GM19395 (cell line): ENCODE measurements at regions not wholly inside any gene's neighbourhood (a gene's known extent, or its start where the extent isn't known, plus 50 kb on each side); places are given as distances from the start of the nearest gene placed in this dataset.
"Not testable (repeated sequence)": the region's sequence is repeated elsewhere in the genome, so short reads cannot be mapped to it uniquely, and the experiment has no call there.

Source experiments
- ATAC-seq: cut with Tn5 transposase; IDR thresholded peaks from one replicate; pipeline ENCODE4 v1.9.1; 2021; ENCODE audit warnings: mild to moderate bottlenecking, moderate library complexity; ENCODE audit not compliant: unreplicated experiment

DNA sequence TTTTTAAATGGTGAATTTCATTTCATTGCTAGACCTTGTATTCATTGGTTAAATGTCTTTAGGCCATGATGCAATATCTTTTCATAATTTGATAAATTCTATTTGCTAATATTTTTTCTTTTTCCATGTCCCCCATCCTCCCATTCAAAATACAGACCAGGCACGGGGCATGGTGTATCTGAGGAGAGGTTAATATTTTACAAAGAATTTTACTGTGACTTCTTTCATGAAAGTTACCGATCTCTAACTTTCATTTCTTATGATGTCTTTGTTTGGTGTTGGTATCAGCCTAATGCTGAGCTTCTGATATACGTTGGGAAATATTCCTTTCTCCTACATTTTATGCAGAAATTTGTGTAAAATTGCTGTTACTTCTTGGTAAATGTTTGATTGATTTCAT lies 216.7 kb upstream of the IGFBP3 start:
- ATAC-seq = no peak

DNA sequence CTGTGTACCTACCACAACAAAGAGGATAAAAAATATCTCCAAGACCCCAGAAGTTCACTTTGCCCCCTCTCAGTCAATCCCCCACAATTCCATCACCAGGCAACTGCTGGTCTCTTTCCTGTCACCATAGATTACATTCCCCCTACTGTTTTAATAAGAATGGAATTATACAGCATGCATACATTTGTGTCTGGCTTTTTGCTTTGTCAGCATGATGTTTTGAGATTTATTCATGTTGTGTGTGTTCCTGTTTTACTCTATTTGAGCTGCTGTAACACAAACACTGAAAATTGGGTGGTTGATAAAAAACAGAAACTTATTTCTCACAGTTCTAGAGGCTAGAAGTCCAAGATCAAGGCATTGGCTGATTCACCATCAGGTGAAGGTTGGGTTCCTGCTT lies 214.5 kb upstream of the IGFBP3 start:
- no peak for ATAC-seq

DNA sequence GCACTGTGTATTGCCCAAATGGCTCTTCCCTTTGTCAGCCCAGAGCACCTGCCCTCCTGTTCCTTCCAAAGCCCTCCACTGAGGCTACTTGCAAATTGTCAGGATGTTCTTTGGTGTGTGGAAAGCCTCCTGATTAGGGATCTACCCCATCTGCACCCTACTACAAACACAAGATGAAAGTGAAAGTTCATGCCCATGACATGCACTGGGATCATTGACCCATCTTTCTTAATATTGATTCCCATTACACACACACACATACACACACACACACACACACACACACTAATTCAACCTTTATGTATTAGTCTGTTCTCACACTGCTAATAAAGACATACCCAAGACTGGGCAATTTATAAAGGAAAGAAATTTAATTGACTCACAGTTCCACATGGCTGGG lies 213.7 kb upstream of the IGFBP3 start:
- no peak for ATAC-seq

DNA sequence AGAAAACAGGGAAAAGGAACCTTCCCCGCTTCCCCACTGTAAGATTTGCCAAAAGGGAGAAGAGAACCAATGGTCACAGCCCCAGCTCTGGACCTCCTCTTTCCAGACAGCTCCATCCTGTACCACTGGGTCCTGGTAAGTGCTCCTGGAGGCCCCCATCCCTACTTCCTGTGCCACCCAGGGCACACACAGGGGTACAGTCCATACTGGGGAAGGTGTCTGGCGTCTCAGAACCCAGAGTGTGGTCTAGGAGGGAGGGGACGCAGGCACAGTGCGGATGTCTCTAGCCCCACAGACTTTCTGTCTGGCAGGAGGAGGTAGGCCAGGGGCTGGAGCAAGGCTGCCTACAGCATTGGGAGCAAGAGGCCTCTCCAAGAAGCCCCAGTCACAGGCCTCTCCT lies 213.3 kb upstream of the IGFBP3 start:
- ATAC-seq = no peak

DNA sequence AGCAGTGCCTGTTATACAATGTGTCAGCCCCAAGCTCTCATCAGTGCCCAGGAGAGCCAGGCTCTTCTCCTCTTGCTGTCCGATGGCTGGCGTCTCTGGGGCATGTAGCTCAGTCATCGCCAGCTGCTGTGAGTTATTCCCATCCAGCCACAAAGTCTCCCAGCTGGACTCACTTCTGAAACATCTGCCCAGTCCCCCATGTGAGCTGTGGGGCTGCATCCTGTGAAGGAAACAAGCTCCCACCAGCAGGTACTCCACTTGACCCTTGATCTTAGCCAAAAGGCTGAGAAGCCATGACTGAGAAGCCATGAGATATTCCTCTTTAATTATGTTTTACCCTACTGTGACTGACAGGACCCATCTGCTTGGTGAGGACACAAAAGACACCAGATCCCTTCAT lies 212.7 kb upstream of the IGFBP3 start:
- ATAC-seq = no peak

DNA sequence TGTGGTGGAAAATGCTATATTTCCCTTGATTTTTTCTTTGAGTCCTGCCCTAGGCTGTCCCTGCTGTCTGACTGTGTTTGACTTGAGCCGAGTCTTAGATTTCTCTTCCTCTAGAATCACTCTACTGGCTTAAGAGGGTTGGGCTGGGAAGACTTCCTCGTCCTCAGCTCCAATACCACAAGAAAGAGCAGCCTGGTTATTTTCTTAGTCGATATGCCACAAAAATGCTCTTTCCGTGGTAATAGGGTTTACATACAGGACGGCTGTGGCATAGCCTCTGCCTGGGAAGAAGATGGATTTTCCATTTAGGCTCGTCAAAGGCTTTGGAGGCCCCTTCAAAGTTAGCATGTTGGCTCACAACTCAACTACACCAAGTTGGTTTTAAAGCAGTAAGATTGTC lies 212.0 kb upstream of the IGFBP3 start:
- no peak for ATAC-seq

DNA sequence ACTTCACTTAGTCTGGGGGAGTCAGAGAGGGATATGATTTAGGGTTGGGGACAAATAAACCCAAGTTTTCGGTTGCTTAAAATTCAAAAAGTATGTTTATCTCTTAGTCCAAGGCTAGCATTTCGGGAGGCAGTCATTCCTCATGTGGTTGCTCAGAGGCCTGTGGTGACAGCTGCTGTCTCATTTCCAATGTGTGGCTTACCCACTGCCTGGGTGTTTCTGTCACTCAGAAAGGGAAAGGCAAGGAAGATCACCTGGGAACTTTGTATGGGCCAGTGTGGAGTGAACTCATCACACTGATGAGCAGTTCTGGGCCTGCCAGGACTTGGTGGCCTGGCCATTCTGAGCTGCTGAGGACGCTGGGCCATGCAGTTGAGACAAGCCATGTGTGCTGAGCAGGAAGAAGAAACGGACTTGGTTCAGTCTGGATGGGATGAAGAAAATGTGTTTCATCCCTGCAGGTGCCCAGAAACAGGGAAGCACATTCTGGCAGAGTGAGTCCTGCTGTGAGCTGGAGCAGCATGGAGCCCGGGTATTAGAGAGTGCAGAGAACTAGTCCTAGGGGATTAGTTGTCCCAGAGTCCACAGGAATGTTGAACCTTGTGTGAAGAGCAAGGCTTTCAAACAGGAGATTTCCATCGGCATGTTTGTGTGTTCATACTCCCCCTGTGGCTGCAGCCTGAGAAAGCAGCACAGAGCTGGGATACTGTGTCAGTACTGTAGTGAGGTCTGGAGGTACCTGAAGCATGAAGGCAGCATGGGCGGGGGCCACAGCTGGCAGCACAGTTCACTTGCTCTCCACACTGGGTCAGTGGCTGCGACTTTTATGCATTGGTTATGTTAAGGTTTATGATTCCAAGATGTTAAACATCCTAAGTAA lies 211.1 kb upstream of the IGFBP3 start:
- no peak for ATAC-seq

DNA sequence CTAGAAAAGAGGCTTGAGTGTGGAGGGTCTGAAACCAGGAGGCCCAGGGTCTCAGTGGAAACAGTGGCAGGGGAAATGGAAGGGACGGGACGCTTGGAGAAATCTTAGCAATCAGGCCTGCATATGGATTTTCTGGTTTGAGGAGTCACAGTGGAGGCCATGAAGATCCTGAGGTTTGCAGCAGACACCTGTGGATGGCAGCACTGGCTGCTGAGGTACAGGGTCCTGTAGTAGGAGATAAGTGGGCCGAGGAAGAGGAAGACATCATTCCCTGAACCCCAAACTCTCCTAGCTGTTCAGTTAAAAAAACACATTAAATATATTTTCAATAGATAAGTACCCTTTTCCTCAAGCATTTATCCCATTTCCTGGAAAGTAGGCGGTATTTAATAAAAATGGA lies 208.8 kb upstream of the IGFBP3 start:
- no peak for ATAC-seq

DNA sequence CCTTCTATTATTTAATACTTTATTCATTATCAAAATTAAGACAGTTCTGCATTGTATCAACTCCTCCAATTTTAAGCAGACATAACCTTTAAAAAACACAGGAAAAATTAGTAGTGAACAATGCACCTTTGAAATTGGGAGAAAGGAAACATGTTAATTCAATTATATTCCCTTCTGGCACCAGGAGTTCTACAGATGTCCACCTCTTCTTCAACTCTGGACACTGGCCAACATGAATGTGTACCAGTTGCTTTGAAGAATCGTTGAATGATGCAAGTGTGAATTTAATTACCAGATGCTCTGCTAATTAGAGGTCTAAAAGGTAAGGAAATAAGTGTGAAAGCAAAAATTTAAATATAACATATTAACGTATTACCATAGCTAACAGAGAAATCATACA lies 206.7 kb upstream of the IGFBP3 start:
- ATAC-seq = no peak

DNA sequence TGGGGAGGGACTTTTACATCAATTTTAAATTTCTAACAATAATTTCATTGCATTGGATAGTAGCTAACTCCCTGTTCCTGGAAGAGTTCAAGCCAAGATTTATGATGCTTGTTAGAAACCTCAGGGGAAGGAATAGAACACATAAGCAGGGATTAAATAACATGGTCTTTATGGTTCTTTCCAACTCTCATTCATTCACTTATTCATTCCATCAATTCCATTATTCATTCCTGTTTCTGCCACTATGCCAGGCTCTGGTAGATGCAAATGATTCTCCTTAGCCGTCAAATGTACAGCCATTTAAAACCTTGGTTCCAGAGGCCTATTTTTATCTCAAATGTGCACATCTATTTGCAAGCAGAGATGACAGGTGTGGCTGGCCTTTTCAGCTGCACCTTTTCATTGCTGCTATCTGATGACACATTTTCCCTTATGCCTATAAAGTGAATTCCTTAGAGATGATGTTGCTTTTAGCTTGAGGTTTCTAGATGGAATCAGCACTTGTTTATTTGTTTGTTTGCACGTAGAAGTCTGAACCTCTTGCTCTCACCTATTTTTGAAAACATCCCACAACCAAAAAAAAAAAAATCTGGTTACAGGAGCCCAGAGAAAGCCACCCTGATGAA lies 205.7 kb upstream of the IGFBP3 start:
- no peak for ATAC-seq

DNA sequence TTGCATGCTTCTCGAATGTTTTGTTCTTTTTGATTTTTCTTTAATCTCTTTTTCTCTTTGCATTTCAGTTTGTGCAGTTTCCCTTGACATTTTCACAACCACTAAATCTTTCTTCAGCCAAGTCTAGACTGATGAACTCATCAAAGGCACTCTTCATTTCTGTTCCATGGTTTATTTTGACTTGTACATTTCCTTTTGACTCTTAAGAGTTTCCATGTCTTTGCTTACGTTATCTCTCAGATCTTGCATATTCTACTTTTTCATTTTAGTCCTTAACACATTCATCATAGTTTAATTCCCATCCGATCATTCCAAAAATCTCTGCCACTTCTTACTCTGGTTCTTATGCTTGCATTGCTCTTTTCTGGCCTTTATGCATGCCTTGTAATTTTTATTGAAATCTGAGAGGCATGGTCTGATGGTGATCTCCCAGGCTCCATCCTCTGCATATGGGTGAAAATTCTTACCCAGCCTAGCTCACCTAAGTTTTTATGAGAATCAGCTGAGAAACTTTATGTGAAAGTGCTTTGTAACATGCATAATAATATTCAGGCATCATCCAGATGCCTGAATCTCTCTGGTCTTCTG lies 202.8 kb upstream of the IGFBP3 start:
- ATAC-seq = no peak

DNA sequence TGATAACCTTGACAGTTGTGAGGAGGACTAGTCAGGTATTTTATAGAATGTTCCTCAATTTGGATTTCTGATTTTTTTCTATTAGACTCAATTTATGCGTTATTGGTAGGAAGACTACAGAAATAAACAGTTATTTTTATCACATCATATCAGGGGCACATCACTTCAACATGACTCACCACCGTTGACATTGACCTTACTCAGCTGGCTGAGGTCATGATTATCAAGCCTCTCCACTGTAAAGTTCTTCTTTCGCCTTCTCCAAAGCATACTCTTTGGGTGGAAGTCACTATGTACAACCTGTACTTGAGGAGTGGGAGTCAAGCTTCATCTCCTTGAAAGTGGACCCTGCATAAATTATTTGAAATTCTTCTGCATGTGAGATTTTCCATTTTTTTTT lies 194.3 kb upstream of the IGFBP3 start:
- no peak for ATAC-seq

DNA sequence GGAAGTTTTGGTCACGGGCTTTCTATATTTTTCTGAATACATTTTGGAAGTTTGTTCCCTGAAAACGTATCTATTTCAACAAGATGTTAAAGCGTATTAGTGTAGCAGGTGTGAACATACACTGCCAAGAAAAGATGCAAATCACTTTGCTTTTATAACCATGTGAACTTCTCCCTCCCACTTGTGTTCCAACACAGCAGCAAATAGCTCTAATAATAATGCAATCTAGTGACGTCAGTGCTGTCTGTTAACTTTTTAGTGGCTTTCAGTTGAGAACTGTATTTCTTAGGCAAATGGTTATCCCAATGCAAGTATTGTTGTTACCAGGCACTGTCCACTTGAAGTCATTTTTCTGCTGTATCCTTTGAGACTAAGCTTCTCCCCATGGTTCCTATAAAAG lies 188.4 kb upstream of the IGFBP3 start:
- no peak for ATAC-seq

DNA sequence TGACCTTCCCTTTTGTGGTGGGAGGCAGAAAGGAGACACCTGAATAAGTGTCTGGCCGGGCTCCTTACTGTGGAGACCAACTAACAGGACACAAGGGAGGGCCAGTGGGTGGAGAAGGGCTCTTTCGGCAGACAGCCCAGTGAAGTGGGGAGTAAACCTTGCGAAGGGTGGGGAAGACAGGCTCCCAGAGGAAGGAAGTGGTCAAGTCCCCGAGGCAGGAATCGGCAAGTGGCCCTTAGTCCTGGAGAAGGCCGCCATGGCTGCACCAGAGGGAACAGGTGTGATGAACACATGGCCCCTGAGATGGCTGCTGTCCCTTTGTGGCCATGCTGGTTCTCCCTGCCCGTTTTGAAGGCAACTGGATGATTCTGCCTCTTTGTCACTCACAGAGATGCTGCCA lies 187.2 kb upstream of the IGFBP3 start:
- no peak for ATAC-seq

DNA sequence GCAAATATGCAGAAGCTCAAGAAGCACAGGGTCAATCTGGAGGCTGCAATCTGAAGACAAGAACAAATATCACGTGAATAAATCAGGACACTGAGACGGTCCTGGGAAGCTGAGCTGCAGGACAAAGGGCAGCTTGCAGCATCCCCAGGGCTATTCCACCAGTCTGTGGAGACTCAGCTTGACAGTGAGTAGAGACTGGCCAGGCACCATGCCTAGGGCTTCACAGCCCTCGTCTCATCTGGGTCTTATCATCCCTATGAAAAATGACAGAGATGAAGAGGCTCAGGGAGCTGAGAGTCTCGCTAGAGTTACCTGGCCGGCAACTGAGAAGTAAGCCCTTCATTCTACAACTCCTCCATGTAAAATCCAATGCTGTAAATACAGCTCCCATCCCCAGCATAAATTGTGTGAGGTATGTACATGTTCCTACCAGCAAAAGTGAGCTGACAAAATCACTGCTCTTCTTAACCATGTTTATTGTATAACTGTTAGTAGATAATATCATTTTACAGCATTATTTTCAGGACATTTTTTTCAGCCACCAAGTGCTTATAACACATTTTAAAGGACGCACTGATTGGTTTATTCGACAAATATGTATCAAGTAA lies 186.6 kb upstream of the IGFBP3 start:
- ATAC-seq = no peak

DNA sequence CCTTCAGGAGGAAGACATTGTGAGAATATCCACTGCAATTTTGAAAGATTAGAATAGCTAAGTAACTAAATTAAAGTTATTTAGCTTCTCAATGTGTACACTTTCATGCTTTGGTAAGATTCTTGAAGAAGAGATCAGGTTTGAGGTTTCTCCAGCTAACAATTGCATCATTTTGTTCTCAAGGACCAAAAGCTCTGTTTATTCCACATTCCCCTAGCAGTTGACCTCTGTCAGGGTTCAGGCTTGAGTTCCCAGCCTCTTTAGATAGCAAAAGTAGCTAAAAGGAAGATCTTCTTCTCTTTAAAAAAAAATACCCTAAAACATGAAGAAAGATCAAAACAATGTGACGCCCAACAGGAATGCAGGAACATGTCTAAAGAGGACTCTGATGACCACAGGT lies 179.4 kb upstream of the IGFBP3 start:
- no peak for ATAC-seq

DNA sequence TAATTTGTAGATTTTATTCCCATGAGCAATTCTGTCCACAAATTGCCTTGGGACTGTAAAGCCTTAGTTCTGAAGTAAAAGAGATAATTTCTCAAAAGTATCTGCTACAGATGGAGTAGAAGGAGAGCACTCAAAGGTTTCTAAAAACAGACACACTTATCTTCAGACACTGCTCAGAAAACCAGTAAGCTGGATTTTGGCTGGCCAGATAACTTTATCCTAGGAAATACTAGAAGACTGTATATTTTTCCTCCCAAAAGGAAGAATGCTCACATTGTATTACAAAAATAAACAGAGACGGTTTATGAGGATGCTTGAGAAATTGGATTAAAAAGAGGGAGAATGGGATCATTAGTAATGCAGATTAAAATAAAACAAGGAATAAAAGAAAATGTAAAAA lies 178.0 kb upstream of the IGFBP3 start:
- ATAC-seq = no peak

DNA sequence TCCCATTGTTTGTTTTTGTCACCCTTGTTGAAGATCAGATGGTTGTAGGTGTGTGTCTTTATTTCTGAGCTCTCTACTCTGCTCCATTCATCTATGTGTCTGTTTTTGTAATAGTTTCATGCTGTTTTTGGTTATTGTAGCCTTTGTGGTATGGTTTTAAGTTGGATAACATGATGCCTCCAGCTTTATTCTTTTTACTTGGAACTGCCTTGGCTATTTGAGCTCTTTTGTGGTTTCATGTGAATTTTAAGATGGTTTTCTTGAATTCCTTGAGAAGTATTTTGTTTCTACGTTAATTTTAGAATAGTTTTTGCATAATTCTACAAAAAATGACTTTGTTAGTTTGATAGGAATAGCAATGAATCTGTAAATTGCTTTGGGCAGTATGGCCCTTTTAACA lies 170.0 kb upstream of the IGFBP3 start:
- no peak for ATAC-seq

DNA sequence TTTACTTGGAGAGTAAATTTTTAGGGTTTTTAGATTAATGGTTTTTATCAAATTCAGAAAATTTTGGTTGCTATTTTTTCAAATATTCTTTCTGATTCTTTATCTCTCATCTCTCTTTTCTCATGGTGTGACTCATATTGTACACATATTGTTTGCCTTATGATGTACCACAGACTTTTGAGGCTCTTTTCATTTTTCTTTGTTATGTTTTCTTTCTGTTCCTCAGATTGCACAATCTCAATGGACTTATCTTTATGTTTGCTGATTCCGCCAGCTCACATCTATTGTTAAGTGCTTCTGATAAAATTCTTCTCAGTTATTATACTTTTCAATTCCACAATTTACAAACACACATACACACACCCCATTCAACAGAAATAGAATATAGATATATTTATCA lies 168.2 kb upstream of the IGFBP3 start:
- no peak for ATAC-seq

DNA sequence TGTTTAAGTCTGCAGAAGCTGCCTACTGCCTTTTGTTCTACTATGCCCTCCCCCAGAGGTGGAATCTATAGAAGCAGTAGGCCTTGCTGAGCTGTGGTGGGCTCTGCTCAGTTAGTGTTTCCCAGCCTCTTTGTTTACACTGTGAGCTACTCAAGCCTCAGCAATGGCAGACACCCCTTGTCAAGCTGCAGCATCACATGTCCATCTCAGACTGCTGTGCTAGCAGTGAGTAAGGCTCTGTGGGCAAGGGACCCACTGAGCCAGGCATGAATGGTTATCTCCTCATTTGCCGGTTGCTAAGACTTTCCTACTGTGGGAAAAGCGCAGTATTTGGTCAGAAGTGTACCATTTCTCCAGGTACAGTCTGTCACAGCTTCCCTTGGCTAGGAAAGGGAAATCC lies 167.4 kb upstream of the IGFBP3 start:
- not testable (repeated sequence) for ATAC-seq

DNA sequence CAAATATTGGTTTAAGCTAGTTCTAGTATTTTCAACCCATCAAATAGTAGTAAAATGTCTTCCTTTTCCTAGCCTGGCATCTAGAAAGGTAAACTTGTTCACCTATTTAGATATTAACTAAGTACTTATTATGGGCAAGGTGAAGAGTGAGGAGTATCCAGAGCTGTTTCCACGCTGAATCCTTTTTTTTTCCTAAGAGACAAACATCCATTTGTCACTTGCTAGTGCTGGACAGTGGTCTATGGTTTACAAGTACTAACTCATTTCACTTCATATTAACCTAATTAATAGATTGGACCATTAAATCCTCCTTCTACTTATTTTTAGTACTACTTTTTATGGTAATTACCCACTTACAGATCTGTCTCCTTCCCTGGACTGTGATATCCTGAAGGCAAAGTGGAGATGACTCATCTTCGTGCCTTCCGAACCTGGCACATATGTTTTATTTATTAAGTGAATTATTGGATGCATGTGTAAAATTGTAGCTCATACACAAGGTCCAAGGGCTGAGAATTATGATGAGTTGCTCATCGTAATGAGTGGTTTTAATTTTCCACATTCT lies 159.6 kb upstream of the IGFBP3 start:
- no peak for ATAC-seq

DNA sequence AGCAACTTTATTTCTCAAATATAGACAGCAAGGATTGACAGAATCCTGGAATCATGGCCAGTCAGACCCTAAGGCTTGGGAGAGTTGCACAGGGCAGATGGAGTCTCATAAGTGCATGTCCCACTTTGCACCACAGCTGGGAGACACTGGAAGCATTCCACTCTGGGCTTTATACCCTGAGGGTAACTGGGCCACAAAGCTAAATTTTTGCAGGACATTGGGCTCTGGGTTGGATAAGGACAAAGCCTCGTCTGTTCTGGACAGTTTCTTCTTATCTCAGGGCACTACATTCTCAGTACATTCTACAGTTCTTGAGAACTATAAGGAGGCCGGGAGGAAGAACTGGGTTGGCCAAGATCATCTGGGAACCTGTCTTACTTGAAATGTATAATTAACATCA lies 158.3 kb upstream of the IGFBP3 start:
- ATAC-seq = no peak
